Keratinocyte (primary cell): ENCODE measurements at regions not wholly inside any gene's neighbourhood (a gene's known extent, or its start where the extent isn't known, plus 50 kb on each side); places are given as distances from the start of the nearest gene placed in this dataset.

Source experiments
- EZH2 ChIP-seq: IDR thresholded peaks from one replicate; pipeline ENCODE4 v1.6.1; 2012; ENCODE audit warnings: inconsistent platforms, mild to moderate bottlenecking, low read length, moderate library complexity
- TF ChIP-seq, protein P1 (sequence below), 3 experiments: IDR thresholded peaks in 1 of 3; conservative IDR thresholded peaks in 1 of 3; optimal IDR thresholded peaks in 1 of 3; 2 replicates in 2 of 3; 3 replicates in 1 of 3; pipeline versions ENCODE3 to v1.5.1; 2011; ENCODE audit warnings: low read length in 3 of 3, mild to moderate bottlenecking in 3 of 3, moderate library complexity in 2 of 3, control low read depth in 1 of 3, inconsistent platforms in 1 of 3; ENCODE audit not compliant: insufficient read depth in 2 of 3; ENCODE audit errors: extremely low read depth in 1 of 3

DNA sequence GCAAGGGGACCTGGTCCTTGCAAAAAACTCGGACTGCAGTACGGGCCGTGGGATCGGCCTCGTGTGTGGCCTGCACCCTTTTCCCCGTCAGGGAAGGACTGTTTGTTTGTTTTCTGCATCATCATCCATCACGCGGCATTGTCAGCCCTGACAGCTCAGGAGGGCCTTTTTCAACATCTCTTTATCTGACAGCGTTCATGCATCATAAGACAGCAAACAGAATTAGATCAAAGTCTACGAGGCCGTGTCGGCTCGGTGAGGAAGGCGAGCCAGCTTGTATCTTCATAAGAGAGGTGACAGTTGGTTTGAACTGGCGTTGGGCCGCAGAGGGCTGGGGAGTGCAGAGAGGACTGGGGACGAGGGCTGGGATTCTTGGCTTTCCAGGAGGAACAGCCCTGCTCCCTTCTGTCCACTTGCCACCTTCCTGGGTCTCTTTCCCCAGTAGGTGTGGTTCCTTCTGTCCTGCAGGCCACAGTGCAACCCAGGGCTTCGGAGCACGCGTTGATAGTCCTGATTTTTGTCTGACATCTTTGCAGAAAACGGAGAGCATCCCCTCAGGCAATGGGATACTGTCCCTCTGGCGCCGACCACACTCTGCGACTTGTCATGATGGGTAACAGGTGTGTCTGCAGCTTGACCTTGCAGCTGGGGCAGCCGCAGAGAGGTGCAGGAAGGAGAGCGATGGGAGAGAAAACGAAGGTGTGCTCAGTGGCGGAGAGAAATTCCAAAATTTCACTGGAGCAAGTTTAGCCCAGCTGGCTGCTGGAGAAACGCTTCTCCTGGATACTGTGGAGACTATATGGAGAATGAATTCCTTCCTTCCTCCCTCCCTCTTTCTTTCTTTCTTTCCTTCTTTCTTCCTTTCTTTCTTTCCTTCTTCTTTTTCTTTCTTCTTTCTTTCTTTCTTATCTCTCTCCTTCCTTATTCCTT, 104.0 kb upstream of the SHOX start:
- TF ChIP-seq, protein P1, sequence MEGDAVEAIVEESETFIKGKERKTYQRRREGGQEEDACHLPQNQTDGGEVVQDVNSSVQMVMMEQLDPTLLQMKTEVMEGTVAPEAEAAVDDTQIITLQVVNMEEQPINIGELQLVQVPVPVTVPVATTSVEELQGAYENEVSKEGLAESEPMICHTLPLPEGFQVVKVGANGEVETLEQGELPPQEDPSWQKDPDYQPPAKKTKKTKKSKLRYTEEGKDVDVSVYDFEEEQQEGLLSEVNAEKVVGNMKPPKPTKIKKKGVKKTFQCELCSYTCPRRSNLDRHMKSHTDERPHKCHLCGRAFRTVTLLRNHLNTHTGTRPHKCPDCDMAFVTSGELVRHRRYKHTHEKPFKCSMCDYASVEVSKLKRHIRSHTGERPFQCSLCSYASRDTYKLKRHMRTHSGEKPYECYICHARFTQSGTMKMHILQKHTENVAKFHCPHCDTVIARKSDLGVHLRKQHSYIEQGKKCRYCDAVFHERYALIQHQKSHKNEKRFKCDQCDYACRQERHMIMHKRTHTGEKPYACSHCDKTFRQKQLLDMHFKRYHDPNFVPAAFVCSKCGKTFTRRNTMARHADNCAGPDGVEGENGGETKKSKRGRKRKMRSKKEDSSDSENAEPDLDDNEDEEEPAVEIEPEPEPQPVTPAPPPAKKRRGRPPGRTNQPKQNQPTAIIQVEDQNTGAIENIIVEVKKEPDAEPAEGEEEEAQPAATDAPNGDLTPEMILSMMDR (optimal IDR thresholded peaks at IDR 0.05 in 1 of 3, IDR thresholded peaks at IDR 0.05 in 1 of 3, conservative IDR thresholded peaks at IDR 0.05 in 1 of 3; ENCODE audit: extremely low read depth in 1 of 3, insufficient read depth in 2 of 3, low read length in 3 of 3), result no peak
- no peak for TF ChIP-seq EZH2
